Spleen (tissue), 11 donors: ENCODE measurements at regions not wholly inside any gene's neighbourhood (a gene's known extent, or its start where the extent isn't known, plus 50 kb on each side); places are given as distances from the start of the nearest gene placed in this dataset.

Experiments used
- DNase-seq: peaks from one replicate; pipeline ENCODE4 v3.0.0-alpha.2; 2020
- H3K27ac ChIP-seq, 8 donors: fragments of 200-600 bp; sonication (generic) in 7 of 8; 1 replicate in 4 of 8; 2 replicates in 4 of 8; pipeline versions ENCODE4 v1.5.0 to v1.8.0; 2016 to 2021; ENCODE audit warnings: inconsistent platforms in 4 of 8, mild to moderate bottlenecking in 4 of 8, moderate library complexity in 1 of 8
- H3K27me3 ChIP-seq, 7 donors: fragments of 200-600 bp; sonication (generic) in 6 of 7; replicated peaks in 1 of 7; 1 replicate in 4 of 7; 2 replicates in 3 of 7; pipeline versions ENCODE4 v1.5.0 to v1.8.0; 2016 to 2021; ENCODE audit warnings: inconsistent platforms in 3 of 7, mild to moderate bottlenecking in 1 of 7
- H3K36me3 ChIP-seq, 6 donors: fragments of 200-600 bp; sonication (generic) in 5 of 6; 1 replicate in 4 of 6; 2 replicates in 2 of 6; pipeline versions ENCODE4 v1.5.0 to v1.8.0; 2016 to 2021; ENCODE audit warnings: inconsistent platforms in 2 of 6
- H3K4me1 ChIP-seq, 6 donors: fragments of 200-600 bp; sonication (generic) in 5 of 6; 1 replicate in 3 of 6; 2 replicates in 3 of 6; pipeline versions ENCODE4 v1.5.0 to v1.8.0; 2016 to 2021; ENCODE audit warnings: inconsistent platforms in 3 of 6
- H3K4me3 ChIP-seq, 8 donors: fragments of 200-600 bp; sonication (generic) in 7 of 8; 1 replicate in 4 of 8; 2 replicates in 4 of 8; pipeline versions ENCODE4 v1.5.0 to v1.8.0; 2016 to 2021; ENCODE audit warnings: inconsistent platforms in 4 of 8, mild to moderate bottlenecking in 4 of 8, moderate library complexity in 2 of 8
- H3K9me3 ChIP-seq, 8 donors: fragments of 200-600 bp; sonication (generic) in 7 of 8; 1 replicate in 4 of 8; 2 replicates in 4 of 8; pipeline versions ENCODE4 v1.5.0 to v1.8.0; 2016 to 2021; ENCODE audit warnings: inconsistent platforms in 4 of 8
- POLR2A ChIP-seq, 3 donors: fragments of 450-650 bp; IDR thresholded peaks; one replicate each; pipeline ENCODE4 v1.5.1; 2017; ENCODE audit warnings: antibody characterized with exemption in 3 of 3, mild to moderate bottlenecking in 1 of 3
- POLR2AphosphoS5 ChIP-seq, 3 donors: sonication (generic); formaldehyde crosslinking; IDR thresholded peaks; one replicate each; pipeline ENCODE4 v1.5.1; 2017; ENCODE audit warnings: antibody characterized with exemption in 3 of 3
- WGBS, 5 donors: extraction: QIAGEN DNeasy Blood & Tissue Kit in 3 of 5; methylation state at CpG; one replicate each; pipeline versions ENCODE4 v1.1.5 to v1.1.7; 2013 to 2018; 5-methylcytosine and 5-hydroxymethylcytosine counted together
- intact Hi-C: fragments of 100-400 bp; cut with DNase I; formaldehyde crosslinking; loops from one replicate; pipeline ENCODE4 v1.15.0; 2023; ENCODE audit warnings: low total_unique reads
- TF ChIP-seq, protein P1 (sequence below), 11 experiments: fragments of 200-600 bp in 7 of 11; fragments of 450-650 bp in 4 of 11; sonication (generic) in 4 of 11; IDR thresholded peaks in 8 of 11; conservative IDR thresholded peaks in 3 of 11; 1 replicate in 7 of 11; 2 replicates in 4 of 11; pipeline versions ENCODE4 v1.4.0 to v1.8.0; 2016 to 2021; ENCODE audit warnings: antibody characterized with exemption in 11 of 11, inconsistent platforms in 4 of 11, mild to moderate bottlenecking in 1 of 11
- donor health status: healthy with polysubstance abuse.
- donor health status: DM: no; HTN: no; CAD: no; lungs with moderate emphysema.
- donor health status: DM: no; HTN: no; CAD: no.
- donor health status: Bipolar disorder and iron deficiency.
- donor health status: healthy.
- donor health status: DM: no; HTN: no; CAD: no.
- donor health status: DM: yes; HTN: yes; CAD: no.

DNA sequence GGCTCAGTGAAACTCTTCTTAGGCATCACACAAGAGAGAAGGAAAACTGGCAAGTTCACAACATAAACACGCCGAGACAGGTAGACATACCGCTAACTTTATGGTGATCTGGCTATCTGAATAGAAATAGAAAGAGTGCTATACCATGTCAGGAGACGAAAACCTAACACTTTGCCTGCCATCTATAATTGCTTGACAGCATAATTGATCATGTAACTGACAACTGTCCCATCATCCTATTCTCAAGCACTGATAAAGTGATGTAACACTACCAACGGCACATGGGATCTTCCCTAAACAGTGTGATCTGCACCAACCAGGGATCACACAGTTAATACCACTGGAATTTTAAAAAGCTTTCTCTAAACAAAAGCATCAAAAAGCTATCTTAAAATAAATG lies 270.9 kb upstream of the NSMCE3 start:
- no peak for DNase-seq
- WGBS, 5 donors = 84 to 95% (median 93%) methylated on average over 5 of the region's 5 CpGs

DNA sequence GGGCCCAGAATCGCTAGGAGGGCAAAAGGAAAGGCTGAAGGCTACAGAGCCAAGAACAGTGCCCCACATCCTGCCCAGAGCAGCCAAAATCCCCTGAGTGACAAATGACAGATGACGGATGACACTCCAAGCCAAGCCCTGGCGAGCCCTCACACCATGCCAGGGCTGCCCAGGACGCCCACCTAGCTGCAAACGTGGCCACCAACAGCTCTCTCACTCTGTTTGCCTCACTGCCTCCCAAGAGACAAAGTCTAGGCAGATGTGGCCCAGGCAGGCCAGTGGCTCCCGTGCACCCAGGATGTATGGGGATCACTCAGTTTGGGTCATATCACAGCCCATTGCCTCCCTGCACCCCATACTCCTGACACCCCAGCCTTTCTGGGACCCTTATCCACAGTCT lies 270.1 kb upstream of the NSMCE3 start:
- Histone ChIP-seq H3K27ac (no peak overlapping the region), H3K9me3 (peaks cover 0 to 3% (median under 1%) of the 10 kb centered on the region in 8 donors), H3K36me3 (no peaks in the 10 kb centered on the region), H3K4me1 (no peaks in the 10 kb centered on the region), H3K27me3 (peaks cover 0 to 7% (median 0%) of the 10 kb centered on the region in 7 donors), H3K4me3 (no peak overlapping the region)
- 64 to 76% (median 70%) methylated on average over 3 to 6 of the region's 6 CpGs for WGBS, 5 donors
- TF ChIP-seq POLR2AphosphoS5 (IDR thresholded peaks at IDR 0.05) (no peak), POLR2A (IDR thresholded peaks at IDR 0.05) (no peak)
- TF ChIP-seq, protein P1, sequence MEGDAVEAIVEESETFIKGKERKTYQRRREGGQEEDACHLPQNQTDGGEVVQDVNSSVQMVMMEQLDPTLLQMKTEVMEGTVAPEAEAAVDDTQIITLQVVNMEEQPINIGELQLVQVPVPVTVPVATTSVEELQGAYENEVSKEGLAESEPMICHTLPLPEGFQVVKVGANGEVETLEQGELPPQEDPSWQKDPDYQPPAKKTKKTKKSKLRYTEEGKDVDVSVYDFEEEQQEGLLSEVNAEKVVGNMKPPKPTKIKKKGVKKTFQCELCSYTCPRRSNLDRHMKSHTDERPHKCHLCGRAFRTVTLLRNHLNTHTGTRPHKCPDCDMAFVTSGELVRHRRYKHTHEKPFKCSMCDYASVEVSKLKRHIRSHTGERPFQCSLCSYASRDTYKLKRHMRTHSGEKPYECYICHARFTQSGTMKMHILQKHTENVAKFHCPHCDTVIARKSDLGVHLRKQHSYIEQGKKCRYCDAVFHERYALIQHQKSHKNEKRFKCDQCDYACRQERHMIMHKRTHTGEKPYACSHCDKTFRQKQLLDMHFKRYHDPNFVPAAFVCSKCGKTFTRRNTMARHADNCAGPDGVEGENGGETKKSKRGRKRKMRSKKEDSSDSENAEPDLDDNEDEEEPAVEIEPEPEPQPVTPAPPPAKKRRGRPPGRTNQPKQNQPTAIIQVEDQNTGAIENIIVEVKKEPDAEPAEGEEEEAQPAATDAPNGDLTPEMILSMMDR (IDR thresholded peaks at IDR 0.05 in 8 of 11, conservative IDR thresholded peaks at IDR 0.05 in 3 of 11) = no peak
- DNase-seq = no peak
- intact Hi-C loops = no loop called here

More for the DNA sequence above, 270.9 kb upstream of the NSMCE3 start:
- no peak overlapping the region for H3K27ac ChIP-seq
- no peaks in the 10 kb centered on the region for H3K36me3 ChIP-seq
- H3K9me3 ChIP-seq = peaks cover 0 to 9% (median 4%) of the 10 kb centered on the region in 8 donors
- TF ChIP-seq POLR2AphosphoS5 (IDR thresholded peaks at IDR 0.05) = no peak
- TF ChIP-seq POLR2A (IDR thresholded peaks at IDR 0.05) = no peak
- TF ChIP-seq, protein P1 (IDR thresholded peaks at IDR 0.05 in 8 of 11, conservative IDR thresholded peaks at IDR 0.05 in 3 of 11) = no peak
- no peaks in the 10 kb centered on the region for H3K4me1 ChIP-seq
- peaks cover 0 to 7% (median 0%) of the 10 kb centered on the region in 7 donors for H3K27me3 ChIP-seq
- intact Hi-C loops = no loop called here
- no peak overlapping the region for H3K4me3 ChIP-seq

DNA sequence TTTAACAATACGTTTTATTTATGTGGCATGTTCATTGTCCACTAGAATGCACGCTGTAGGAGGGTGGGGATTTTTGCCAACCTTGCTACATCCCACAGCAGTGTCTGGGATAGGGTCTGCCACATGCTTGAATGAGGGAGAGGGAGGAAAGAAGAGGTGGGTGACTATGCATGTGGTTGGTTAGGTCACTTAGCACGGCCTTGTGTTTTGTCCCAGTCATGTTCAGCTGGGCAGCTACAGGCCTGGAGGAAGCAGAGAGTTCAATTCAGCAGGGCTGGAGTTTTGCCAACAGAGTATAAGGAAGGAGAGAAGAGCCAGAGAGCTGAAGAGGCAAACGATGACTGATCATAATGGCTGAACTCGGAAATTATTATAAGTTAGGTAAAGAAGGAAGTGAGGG lies 268.4 kb upstream of the NSMCE3 start:
- WGBS, 5 donors = 51 to 62% (median 60%) methylated on average over 5 of the region's 5 CpGs
- Histone ChIP-seq H3K4me1 (no peaks in the 10 kb centered on the region), H3K27ac (no peak overlapping the region), H3K27me3 (peaks cover 0 to 7% (median 0%) of the 10 kb centered on the region in 7 donors), H3K36me3 (no peaks in the 10 kb centered on the region), H3K4me3 (no peak overlapping the region), H3K9me3 (no peaks in the 10 kb centered on the region)
- intact Hi-C loops = no loop called here
- DNase-seq = no peak
- no peak for TF ChIP-seq POLR2AphosphoS5 (IDR thresholded peaks at IDR 0.05)
- TF ChIP-seq, protein P1 (IDR thresholded peaks at IDR 0.05 in 8 of 11, conservative IDR thresholded peaks at IDR 0.05 in 3 of 11) = no peak
- no peak for TF ChIP-seq POLR2A (IDR thresholded peaks at IDR 0.05)

DNA sequence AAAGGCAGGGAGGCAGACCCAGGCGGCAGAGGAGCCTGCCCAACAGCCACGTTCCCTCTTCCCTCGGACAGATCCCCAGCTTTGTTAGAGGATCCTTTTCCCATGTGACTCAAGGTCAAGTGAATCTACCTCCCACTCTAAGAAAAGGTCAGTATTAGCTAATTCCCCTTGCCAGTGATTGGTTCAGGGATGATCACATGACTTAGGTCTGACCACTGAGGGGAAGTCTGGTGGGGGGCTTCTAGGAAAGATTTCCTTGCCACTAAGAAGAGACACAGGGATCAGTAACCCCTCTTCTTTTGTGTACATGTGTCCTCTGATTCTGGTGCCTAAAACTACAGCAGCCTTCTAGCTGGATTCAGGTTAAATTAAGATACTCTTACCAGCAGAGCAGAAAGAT lies 266.3 kb upstream of the NSMCE3 start:
- intact Hi-C loops = no loop called here
- H3K27me3 ChIP-seq = peaks cover 0 to 7% (median 0%) of the 10 kb centered on the region in 7 donors
- H3K9me3 ChIP-seq = no peaks in the 10 kb centered on the region
- 82 to 92% (median 90%) methylated on average over 3 of the region's 3 CpGs for WGBS, 5 donors
- TF ChIP-seq POLR2AphosphoS5 (IDR thresholded peaks at IDR 0.05) = no peak
- TF ChIP-seq POLR2A (IDR thresholded peaks at IDR 0.05) = no peak
- TF ChIP-seq, protein P1 (IDR thresholded peaks at IDR 0.05 in 8 of 11, conservative IDR thresholded peaks at IDR 0.05 in 3 of 11) = no peak
- DNase-seq = no peak
- no peaks in the 10 kb centered on the region for H3K4me1 ChIP-seq
- H3K4me3 ChIP-seq = no peak overlapping the region
- no peaks in the 10 kb centered on the region for H3K36me3 ChIP-seq
- H3K27ac ChIP-seq = no peak overlapping the region
